ENCODE measurements at regions not wholly inside any gene's neighbourhood (a gene's known extent, or its start where the extent isn't known, plus 50 kb on each side); places are given as distances from the start of the nearest gene placed in this dataset.

GRCh38 chr14:71703477-71703876 lies 228.8 kb upstream of the RGS6 start:
- in situ Hi-C loops (cut with MboI; ENCODE audit: low pct_unique_long_range_greater_than_20kb in 2 of 9, low sequenced_read_pairs in 9 of 9, unreplicated experiment in 9 of 9) = no loop called here
- WGBS, 10 experiments = 20 to 70% (median 34%) methylated on average over 2 to 4 of the region's 4 CpGs; no CpG with 5 or more reads in 3 of the 10 experiments
- Histone ChIP-seq H3K4me3 (no peak overlapping the region), H3K4me1 (replicated peaks in 1 of 2) (peaks cover 0 to 7% of the 10 kb centered on the region in 2 donors), H3K27ac (no peak overlapping the region)
- ATAC-seq (replicated peaks in 6 of 8) = peak in 7 of 8 experiments; percentile 38 to 86 (median 71)

- no peak for ATAC-seq (replicated peaks in 6 of 8)
- Histone ChIP-seq H3K4me3 (no peak overlapping the region), H3K27ac (no peak overlapping the region), H3K4me1 (replicated peaks in 1 of 2) (peaks cover 0 to 7% of the 10 kb centered on the region in 2 donors)
- in situ Hi-C loops (cut with MboI; ENCODE audit: low pct_unique_long_range_greater_than_20kb in 2 of 9, low sequenced_read_pairs in 9 of 9, unreplicated experiment in 9 of 9) = no loop called here
- 83 to 100% (median 100%) methylated on average over 1 of the region's 1 CpG; no CpG with 5 or more reads in 3 of the 10 experiments for WGBS, 10 experiments
Measured at GRCh38 chr14:71704210-71704609, 228.0 kb upstream of the RGS6 start.

- in situ Hi-C loops (cut with MboI; ENCODE audit: low pct_unique_long_range_greater_than_20kb in 2 of 9, low sequenced_read_pairs in 9 of 9, unreplicated experiment in 9 of 9) = no loop called here
- H3K4me3 ChIP-seq = no peak overlapping the region
- no peak overlapping the region for H3K27ac ChIP-seq
- H3K4me1 ChIP-seq (replicated peaks in 1 of 2) = peaks cover 0 to 7% of the 10 kb centered on the region in 2 donors
- WGBS, 10 experiments = 42 to 100% (median 100%) methylated on average over 1 to 4 of the region's 4 CpGs; no CpG with 5 or more reads in 2 of the 10 experiments
- no peak for ATAC-seq (replicated peaks in 6 of 8)
Measured at GRCh38 chr14:71705460-71705859, 226.8 kb upstream of the RGS6 start.

- 91 to 100% (median 99%) methylated on average over 1 to 6 of the region's 9 CpGs; no CpG with 5 or more reads in 4 of the 10 experiments for WGBS, 10 experiments
- peaks cover 6 to 7% of the 10 kb centered on the region in 2 donors for H3K4me1 ChIP-seq (replicated peaks in 1 of 2)
- no peak overlapping the region for H3K27ac ChIP-seq
- no peak for ATAC-seq (replicated peaks in 6 of 8)
- H3K4me3 ChIP-seq = no peak overlapping the region
- in situ Hi-C loops (cut with MboI; ENCODE audit: low pct_unique_long_range_greater_than_20kb in 2 of 9, low sequenced_read_pairs in 9 of 9, unreplicated experiment in 9 of 9) = no loop called here
Measured at GRCh38 chr14:71709076-71709475, 223.2 kb upstream of the RGS6 start.

GRCh38 chr14:71709987-71710386 lies 222.2 kb upstream of the RGS6 start:
- ATAC-seq (replicated peaks in 6 of 8) = no peak
- 82 to 100% (median 98%) methylated on average over 1 to 7 of the region's 7 CpGs; no CpG with 5 or more reads in 1 of the 10 experiments for WGBS, 10 experiments
- H3K4me3 ChIP-seq = no peak overlapping the region
- peaks cover 6 to 7% of the 10 kb centered on the region in 2 donors for H3K4me1 ChIP-seq (replicated peaks in 1 of 2)
- H3K27ac ChIP-seq = no peak overlapping the region
- in situ Hi-C loops (cut with MboI; ENCODE audit: low pct_unique_long_range_greater_than_20kb in 2 of 9, low sequenced_read_pairs in 9 of 9, unreplicated experiment in 9 of 9) = no loop called here

- WGBS, 10 experiments = 83 to 100% (median 100%) methylated on average over 1 to 2 of the region's 2 CpGs; no CpG with 5 or more reads in 2 of the 10 experiments
- no peak for ATAC-seq (replicated peaks in 6 of 8)
- in situ Hi-C loops (cut with MboI; ENCODE audit: low pct_unique_long_range_greater_than_20kb in 2 of 9, low sequenced_read_pairs in 9 of 9, unreplicated experiment in 9 of 9) = no loop called here
- no peak overlapping the region for H3K27ac ChIP-seq
- no peak overlapping the region for H3K4me3 ChIP-seq
- H3K4me1 ChIP-seq (replicated peaks in 1 of 2) = peaks cover 6 to 7% of the 10 kb centered on the region in 2 donors
Measured at GRCh38 chr14:71711125-71711524, 221.1 kb upstream of the RGS6 start.

- Histone ChIP-seq H3K27ac (no peak overlapping the region), H3K4me3 (no peak overlapping the region), H3K4me1 (replicated peaks in 1 of 2) (peaks cover 6 to 7% of the 10 kb centered on the region in 2 donors)
- ATAC-seq (replicated peaks in 6 of 8) = peak in 7 of 8 experiments; percentile 31 to 83 (median 44)
- in situ Hi-C loops (cut with MboI; ENCODE audit: low pct_unique_long_range_greater_than_20kb in 2 of 9, low sequenced_read_pairs in 9 of 9, unreplicated experiment in 9 of 9) = no loop called here
- WGBS, 10 experiments = 0 to 83% (median 66%) methylated on average over 1 of the region's 1 CpG; no CpG with 5 or more reads in 4 of the 10 experiments
Measured at GRCh38 chr14:71711619-71712018, 220.6 kb upstream of the RGS6 start.

- no peak overlapping the region for H3K4me3 ChIP-seq
- H3K27ac ChIP-seq = no peak overlapping the region
- in situ Hi-C loops (cut with MboI; ENCODE audit: low pct_unique_long_range_greater_than_20kb in 2 of 9, low sequenced_read_pairs in 9 of 9, unreplicated experiment in 9 of 9) = no loop called here
- WGBS, 10 experiments = 82 to 100% (median 94%) methylated on average over 1 to 2 of the region's 2 CpGs; no CpG with 5 or more reads in 1 of the 10 experiments
- peaks cover 6 to 7% of the 10 kb centered on the region in 2 donors for H3K4me1 ChIP-seq (replicated peaks in 1 of 2)
- no peak for ATAC-seq (replicated peaks in 6 of 8)
Measured at GRCh38 chr14:71712478-71712877, 219.8 kb upstream of the RGS6 start.

- H3K4me1 ChIP-seq (replicated peaks in 1 of 2) = peaks cover 6 to 7% of the 10 kb centered on the region in 2 donors
- H3K27ac ChIP-seq = no peak overlapping the region
- H3K4me3 ChIP-seq = no peak overlapping the region
- in situ Hi-C loops (cut with MboI; ENCODE audit: low pct_unique_long_range_greater_than_20kb in 2 of 9, low sequenced_read_pairs in 9 of 9, unreplicated experiment in 9 of 9) = no loop called here
- ATAC-seq (replicated peaks in 6 of 8) = no peak
- 100% methylated on average over 1 of the region's 1 CpG; no CpG with 5 or more reads in 5 of the 10 experiments for WGBS, 10 experiments
Measured at GRCh38 chr14:71713016-71713415, 219.2 kb upstream of the RGS6 start.

GRCh38 chr14:71713451-71713850 lies 218.8 kb upstream of the RGS6 start:
- no peak overlapping the region for H3K4me3 ChIP-seq
- in situ Hi-C loops (cut with MboI; ENCODE audit: low pct_unique_long_range_greater_than_20kb in 2 of 9, low sequenced_read_pairs in 9 of 9, unreplicated experiment in 9 of 9) = no loop called here
- H3K27ac ChIP-seq = no peak overlapping the region
- H3K4me1 ChIP-seq (replicated peaks in 1 of 2) = peaks cover 6 to 7% of the 10 kb centered on the region in 2 donors
- WGBS, 10 experiments = 86 to 100% (median 100%) methylated on average over 1 of the region's 1 CpG; no CpG with 5 or more reads in 1 of the 10 experiments
- no peak for ATAC-seq (replicated peaks in 6 of 8)

GRCh38 chr14:71714225-71714624 lies 218.0 kb upstream of the RGS6 start:
- peaks cover 6 to 7% of the 10 kb centered on the region in 2 donors for H3K4me1 ChIP-seq (replicated peaks in 1 of 2)
- ATAC-seq (replicated peaks in 6 of 8) = no peak
- in situ Hi-C loops (cut with MboI; ENCODE audit: low pct_unique_long_range_greater_than_20kb in 2 of 9, low sequenced_read_pairs in 9 of 9, unreplicated experiment in 9 of 9) = no loop called here
- H3K27ac ChIP-seq = no peak overlapping the region
- WGBS, 10 experiments = 71 to 100% (median 85%) methylated on average over 1 of the region's 1 CpG; no CpG with 5 or more reads in 5 of the 10 experiments
- no peak overlapping the region for H3K4me3 ChIP-seq

GRCh38 chr14:71716041-71716772 lies 216.0 kb upstream of the RGS6 start:
- peaks cover 6 to 7% of the 10 kb centered on the region in 2 donors for H3K4me1 ChIP-seq (replicated peaks in 1 of 2)
- peak in 6 of 8 experiments; percentile 14 to 77 (median 58) for ATAC-seq (replicated peaks in 6 of 8)
- in situ Hi-C loops (cut with MboI; ENCODE audit: low pct_unique_long_range_greater_than_20kb in 2 of 9, low sequenced_read_pairs in 9 of 9, unreplicated experiment in 9 of 9) = no loop called here
- H3K27ac ChIP-seq = no peak overlapping the region
- WGBS, 10 experiments = 78 to 100% (median 90%) methylated on average over 1 to 6 of the region's 6 CpGs; no CpG with 5 or more reads in 1 of the 10 experiments
- no peak overlapping the region for H3K4me3 ChIP-seq

- peak in 6 of 8 experiments; percentile 22 to 93 (median 84) for ATAC-seq (replicated peaks in 6 of 8)
Measured at GRCh38 chr14:71720978-71721624, 211.1 kb upstream of the RGS6 start.

More at GRCh38 chr14:71720978-71721624, 211.1 kb upstream of the RGS6 start:
- in situ Hi-C loops (cut with MboI; ENCODE audit: low pct_unique_long_range_greater_than_20kb in 2 of 9, low sequenced_read_pairs in 9 of 9, unreplicated experiment in 9 of 9) = no loop called here
- WGBS, 10 experiments = 0 to 100% (median 81%) methylated on average over 1 to 6 of the region's 9 CpGs; no CpG with 5 or more reads in 1 of the 10 experiments
- Histone ChIP-seq H3K4me3 (no peak overlapping the region), H3K27ac (no peak overlapping the region), H3K4me1 (replicated peaks in 1 of 2) (no peaks in the 10 kb centered on the region)

Measured in motor neuron (in vitro differentiated cells).